GM21526 (cell line): ENCODE measurements at regions not wholly inside any gene's neighbourhood (a gene's known extent, or its start where the extent isn't known, plus 50 kb on each side); places are given as distances from the start of the nearest gene placed in this dataset.
"Not testable (repeated sequence)": the region's sequence is repeated elsewhere in the genome, so short reads cannot be mapped to it uniquely, and the experiment has no call there.

ENCODE experiments used
- ATAC-seq: cut with Tn5 transposase; IDR thresholded peaks from one replicate; pipeline ENCODE4 v1.9.1; 2021; ENCODE audit warnings: moderate library complexity; ENCODE audit not compliant: unreplicated experiment, low FRiP score

DNA sequence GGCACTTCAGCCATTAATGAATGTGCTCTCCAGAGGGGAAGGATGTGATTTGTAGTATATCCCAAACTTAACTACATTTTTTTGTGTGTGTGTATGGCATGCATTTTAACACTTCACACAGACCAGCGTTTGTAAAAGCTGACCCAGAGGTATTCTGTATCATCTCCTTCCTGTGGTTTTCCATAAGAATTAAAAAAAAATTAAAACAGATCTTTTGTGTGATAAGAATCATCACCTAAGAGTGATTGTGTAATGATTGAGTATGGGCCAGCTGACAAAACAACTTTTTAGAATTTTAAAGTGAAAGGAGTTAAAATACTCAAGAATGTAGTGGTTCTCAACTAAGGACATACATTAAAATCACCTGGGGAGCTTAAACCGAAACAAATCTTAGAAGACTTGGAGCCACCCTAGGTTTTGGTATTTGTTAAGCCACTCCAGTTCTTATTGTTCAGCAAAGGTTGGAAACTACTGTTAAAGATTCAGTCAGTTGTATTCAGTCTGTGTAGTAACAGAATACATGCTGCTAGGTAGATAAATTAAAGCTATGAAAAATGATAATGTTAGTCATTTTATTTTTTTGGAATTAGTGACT, 120.1 kb downstream of the HAUS1 start:
- ATAC-seq, result no peak

DNA sequence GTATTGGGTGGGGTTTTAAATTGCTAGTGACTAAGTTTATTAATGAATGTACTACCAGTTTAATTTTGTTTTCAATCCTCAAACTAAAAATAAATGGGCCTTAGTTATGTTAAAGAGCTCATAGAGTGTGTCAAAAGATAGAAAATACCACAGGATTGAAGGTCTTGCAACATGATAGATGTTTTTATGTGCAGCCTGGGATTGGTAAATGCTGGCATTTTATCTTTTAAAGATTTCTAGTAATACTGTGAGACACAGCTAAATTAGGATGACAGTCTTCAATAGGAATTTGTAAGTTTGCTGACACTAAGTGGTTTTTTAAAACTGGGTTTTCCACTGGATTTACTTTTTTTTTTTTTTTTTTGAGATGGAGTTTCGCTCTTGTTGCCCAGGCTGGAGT, 122.3 kb downstream of the HAUS1 start:
- no peak for ATAC-seq

DNA sequence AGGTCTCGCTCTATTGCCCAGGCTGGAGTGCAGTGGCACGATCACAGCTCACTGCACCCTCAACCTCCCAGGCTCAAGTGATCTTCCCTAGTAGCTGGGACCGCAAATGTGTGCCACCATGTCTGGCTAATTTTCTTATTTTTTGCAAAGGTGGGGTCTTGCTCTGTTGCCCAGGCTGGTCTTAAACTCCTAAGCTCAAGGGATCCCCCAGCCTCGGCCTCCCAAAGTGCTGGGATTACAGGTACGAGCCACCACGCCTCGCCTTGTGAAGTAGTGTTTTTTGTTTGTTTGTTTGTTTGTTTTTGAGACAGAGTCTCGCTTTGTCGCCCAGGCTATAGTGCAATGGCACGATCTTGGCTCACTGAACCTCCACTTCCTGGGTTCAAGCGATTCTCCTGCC, 125.5 kb downstream of the HAUS1 start:
- not testable (repeated sequence) for ATAC-seq

DNA sequence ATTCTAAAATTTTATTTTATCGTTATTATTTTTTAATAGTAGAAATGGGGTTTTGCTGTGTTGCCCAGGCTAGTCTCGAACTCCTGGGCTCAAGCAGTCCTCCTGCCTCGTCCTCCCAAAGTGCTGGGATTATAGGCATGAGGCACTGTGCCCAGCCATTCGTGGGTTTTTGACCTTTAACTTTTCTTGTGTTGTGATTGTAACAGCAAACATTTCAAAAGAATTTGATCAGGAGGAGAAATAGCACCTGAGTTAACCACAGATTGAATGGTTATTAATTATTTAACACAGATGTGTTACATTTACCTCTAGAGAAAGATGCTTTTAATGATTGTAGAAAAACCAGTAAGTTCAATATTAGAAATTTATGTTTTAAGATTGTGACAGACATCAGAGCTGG, 132.0 kb downstream of the HAUS1 start:
- no peak for ATAC-seq

DNA sequence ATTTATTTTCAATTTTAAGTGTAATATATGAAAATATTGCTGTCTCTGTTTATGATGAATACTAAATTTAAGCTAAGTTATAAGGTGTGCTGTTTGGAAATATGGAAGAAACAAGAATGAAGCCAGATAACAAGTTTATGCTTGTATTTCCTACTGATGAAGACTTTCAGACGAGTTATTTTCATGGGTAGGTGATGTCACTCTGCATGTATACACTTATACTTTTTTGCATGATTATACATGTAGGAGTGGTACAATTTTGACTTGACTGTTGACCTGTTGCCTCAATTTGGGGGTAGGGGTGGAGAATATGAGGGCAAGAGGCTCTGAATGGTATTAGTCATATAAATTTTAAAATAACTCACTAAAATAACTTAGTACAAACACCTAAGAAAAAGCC, 133.7 kb downstream of the HAUS1 start:
- ATAC-seq, result no peak

DNA sequence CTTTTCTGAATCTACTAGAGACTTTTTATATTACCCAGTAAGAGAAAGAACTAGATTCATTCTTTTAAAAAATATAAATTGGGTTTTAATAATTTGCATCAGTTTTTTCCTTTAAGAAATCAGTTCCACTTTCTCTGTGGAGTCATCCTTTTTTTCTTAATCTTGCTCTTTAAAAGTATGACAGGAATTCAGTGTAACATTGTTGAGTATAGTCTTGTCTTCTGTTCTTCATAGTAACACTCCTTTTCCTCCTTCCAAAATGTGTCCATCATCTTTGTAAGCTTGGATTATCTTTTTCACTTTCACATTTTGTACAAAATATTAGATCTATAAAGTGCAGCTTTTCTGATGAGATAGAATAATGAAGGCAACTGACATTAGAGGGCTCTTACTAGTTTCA, 135.4 kb downstream of the HAUS1 start:
- ATAC-seq, result no peak

DNA sequence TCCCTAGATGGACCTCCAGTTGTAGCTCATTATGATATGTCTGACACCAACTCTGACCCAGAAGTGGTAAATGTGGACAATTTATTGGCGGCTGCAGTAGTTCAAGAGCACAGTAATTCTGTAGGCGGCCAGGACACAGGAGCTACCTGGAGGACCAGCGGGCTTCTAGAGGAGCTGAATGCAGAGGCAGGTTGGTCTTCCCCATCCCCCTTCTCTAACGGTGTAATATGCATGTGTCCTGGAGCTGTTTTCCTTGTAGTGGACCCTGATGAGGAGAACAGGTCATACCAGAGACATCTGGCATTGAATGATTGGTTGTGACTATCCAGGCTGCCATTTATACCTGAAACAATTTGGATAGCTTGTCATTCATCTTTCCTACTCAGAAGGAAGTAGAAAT, 135.8 kb downstream of the HAUS1 start:
- ATAC-seq, result no peak

DNA sequence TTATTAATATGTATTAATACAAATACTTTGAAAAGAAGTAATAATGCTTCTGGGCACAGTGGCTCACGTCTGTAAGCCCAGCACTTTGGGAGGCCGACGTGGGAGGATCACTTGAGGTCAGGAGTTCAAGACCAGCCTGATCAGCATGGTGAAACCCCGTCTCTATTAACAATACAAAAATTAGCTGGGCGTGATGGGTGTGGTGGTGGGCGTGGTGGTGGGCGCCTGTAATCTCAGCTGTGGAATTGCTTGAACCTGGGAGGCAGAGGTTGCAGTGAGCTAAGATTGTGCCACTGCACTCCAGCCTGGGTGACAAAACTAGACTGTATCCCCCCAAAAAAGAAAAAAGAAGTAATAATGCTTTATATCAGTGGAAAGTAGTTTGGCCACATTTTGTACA, 137.2 kb downstream of the HAUS1 start:
- not testable (repeated sequence) for ATAC-seq

DNA sequence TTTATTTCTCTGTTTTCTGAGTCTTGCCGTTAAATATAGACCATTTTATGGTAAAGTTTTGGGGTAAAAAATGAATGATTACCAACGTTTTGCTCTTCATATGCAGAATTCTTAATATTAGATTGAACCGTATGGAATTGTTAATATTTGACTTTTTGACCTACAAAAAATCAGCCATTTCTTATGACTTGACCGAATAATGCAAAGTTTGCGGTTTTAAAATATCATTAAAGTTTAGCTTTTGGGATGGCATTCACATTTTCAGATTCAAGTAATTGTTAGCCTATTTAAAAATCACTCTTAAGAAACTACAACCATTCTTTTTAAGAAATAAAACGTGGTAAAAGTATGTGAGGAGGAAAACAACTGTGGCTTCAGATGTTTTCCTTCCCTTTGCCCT, 138.0 kb downstream of the HAUS1 start:
- no peak for ATAC-seq

DNA sequence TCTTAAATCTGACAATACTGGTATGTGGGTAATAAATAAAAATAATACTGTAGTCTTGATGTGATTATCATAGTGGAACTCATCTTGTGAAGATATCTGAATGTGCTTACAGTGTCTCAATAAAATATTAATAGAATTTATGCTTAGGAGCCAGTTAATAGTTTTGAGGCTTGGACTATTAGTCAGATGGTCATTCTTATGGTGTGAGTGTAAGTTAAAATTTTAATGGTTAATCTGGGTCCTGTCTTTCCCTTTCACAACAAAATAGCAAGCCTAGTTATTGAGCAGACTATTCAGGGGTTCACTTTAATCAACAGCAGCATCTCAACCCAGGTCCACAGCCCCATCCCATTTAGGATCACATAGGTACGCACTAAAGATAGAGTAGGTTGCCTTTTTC, 138.9 kb downstream of the HAUS1 start:
- ATAC-seq, result no peak

DNA sequence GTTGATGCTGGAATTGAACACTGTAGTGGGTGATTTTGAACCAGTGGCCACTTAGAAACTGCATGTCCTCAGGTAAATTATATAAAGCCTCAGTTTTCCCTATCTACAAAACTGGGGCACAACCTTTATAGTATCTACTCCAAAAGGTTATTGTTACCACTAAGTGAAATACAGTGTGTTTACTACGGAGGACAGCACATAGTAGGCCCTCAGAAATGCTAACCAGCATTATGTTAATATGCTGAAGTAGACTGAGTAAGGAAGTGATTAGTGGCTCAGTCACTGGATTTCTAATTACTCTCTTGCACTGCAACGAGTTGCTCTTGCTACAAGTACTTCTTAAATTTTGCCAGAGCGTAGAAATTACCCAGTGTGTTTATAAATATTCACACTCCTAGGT, 139.5 kb downstream of the HAUS1 start:
- no peak for ATAC-seq

DNA sequence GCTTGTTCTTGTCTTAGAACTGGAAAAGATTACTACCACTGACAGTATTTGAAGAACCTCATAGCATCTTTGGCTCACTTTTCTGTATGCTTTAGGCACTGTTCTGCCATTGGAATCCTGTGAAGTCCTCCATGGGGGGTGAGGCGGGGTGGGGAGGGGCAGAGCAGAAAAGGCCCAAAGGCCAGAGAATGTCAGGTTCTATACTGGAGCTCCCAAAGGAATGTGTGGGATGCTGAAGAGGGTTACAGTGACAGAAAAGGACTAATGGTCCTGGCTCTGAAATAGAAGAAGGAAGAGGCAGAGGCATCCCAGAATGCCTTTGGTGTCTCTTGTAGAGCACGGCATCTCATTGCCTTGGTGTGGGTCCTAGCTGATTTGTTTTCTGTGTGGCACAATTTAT, 141.9 kb downstream of the HAUS1 start:
- no peak for ATAC-seq

DNA sequence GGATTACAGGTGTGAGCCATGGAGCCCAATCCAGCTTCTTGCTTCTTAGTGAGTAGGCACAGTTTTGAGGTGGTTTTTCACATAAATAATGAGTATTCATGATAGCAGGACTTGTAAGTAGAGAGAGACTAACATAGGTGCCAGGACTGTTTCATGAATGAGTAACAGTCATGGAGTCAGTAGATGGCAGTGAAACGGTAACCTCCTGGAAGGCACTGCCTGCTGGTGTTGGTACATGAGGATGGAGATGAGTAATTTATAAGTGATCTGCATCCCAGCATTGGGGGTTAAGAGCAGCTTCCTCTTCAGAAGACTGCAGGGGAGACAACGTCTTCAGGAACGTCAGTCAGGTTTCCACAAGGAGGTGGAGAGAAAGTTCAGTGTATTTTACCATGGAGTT, 143.8 kb downstream of the HAUS1 start:
- no peak for ATAC-seq

DNA sequence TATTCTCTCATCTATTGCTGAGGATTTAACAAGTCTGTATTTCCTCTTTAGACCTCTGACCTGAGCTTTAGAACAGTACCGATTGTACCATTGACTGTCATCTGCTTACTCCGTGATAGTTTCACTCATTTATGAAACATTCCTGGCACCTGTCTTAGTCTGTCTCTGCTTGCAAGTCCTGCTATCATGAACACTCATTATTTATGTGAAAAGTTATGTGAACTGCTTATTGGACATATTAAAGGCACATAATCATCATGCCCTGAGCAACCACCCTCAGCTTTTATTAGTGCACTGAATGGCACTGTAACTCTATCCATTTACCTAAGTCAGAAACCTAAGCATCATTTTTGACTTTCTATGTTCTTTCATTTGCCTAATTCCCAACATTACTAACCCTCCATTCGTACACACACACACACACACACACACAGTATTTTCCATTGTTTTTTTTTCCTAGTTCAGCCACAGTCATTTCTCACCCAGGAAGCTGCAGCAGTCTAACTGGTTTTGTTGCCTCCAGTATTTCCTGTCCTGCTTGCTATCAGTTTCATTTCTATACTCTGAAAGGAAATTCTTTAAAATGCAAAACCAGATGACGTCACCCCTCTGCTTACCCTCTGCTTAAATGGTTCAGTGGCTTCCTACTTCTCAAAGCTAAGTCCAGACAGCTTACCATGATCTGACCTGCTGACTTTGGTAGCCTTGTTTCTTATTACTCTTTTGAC, 146.1 kb downstream of the HAUS1 start:
- peak; percentile 95 for ATAC-seq

DNA sequence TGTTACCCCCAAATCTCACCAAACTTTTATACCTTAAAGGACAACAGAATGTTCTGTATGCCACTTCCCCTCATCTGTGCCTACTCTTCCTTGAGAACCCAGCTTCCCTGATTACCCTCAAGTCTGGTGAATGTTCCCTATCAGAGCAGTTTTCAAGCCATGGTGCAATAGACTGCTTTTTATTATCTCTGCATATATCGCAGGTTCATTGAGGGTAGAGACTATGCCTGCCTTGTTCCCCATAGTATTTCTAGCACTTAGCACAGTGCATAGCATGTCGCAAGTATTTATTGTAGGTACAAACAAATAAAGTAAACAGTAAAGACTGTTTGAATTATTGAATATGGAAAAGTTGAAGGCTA, 146.6 kb downstream of the HAUS1 start:
- ATAC-seq, result no peak

DNA sequence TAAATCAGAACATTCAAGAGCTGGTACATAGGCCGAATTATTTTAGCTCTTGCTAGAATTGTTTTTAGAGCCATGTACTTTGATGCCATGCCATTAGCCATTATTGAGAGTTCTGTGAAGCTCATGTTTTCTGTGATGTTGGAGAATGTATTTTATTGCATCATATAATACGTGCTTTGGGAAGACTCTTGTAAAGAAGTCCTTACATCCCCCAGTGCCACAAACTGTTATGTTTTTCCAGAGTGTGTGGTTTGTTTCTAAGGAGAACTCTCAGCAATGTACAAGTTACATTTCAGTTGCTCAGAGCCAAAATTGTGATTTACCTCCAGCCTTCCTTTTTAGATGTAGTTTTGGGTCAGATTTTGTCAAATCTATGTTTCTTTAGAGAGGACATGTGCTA, 148.6 kb downstream of the HAUS1 start:
- no peak for ATAC-seq

DNA sequence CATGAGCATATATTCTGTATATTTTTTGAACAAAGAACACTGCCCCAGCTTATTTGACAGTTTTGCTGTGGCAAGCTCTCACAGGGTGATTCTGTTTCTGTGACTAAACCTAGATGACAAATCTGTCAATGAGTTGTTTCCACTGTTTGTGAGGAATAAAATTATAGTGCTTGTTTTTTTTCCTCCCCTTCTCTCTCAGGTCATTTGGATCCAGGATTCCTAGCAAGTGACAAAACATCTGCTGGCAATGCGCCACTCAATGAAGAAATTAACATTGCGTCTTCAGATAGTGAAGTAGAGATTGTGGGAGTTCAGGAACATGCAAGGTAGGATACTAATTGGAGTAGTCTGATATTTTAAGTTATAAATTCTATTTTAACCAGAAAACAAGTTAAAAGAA, 149.3 kb downstream of the HAUS1 start:
- ATAC-seq, result no peak

DNA sequence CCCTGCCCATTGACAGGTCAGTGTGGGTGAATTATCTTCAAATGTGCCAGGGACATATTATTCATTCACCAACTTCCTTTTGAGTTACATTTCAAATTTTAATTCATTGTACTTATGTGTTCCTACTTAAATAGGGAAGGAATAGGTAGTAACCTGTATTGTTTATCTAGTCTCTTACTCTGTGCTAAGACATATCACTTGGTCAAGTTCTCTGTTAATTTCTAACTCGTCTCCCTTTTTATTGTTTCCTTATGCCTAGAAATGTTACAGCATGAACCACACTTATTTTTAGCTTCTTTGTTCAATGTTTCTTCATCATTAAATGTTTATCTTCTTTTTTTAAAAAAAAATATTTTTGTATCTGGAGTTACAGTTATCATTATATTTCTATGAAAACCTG, 151.9 kb downstream of the HAUS1 start:
- ATAC-seq, result no peak

DNA sequence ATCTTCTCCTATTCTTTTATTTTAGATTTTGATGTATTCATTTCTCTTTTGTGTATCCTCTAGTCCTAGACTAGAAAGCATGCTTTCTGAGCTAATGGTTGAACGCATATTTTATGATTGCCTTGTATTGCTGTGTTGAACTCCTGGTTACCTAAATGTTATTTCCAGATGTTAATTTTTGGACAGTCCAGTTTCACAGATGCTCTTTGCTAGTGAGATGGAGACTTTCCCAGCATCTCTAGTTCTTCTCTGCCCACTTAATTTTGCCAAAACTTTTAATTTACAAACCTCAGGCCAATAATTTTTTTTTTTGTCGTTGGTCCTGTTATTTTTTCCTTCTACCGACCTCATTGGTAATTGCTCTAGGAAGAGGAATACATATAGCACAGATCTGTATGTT, 153.2 kb downstream of the HAUS1 start:
- ATAC-seq, result no peak

DNA sequence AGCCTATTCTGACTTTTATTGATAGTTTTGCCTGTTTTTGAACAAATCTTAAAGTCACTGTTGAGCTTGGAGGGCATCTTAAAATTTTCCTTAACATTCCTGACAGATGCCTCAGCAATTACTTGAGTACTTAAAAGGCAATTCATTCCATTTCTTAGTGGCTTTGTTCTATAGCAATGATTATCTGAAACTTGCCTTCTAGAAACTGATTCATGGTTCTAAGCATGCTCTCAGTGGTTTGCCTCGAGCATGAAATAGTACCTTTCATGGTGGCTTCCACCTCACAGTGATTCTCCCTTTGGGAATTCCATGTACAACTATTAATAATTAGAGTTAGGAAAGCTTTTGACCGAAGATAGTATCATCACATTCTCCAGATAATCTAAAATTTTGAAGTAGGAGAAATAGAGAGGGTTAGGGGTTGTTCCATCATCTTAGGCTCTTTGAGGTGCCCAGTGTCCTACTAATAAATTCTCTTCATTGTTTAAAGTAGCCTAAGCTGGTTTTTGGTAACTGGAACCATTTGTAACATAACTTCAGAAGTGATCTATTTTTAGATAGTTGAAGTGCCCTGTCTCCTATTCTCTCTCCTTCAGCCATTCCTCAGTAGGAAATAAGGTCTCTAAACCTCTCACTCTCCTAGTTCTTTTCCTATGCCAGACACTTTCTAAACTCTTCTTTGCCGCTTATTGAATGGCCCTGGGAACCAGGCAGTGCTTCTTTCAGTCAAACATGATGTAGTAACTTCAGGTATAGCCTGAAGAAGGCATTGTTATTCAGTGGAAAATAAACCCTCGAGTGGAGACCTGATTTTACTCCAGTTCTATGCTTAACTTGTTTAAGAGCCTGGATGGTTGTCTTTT, 156.1 kb downstream of the HAUS1 start:
- no peak for ATAC-seq

DNA sequence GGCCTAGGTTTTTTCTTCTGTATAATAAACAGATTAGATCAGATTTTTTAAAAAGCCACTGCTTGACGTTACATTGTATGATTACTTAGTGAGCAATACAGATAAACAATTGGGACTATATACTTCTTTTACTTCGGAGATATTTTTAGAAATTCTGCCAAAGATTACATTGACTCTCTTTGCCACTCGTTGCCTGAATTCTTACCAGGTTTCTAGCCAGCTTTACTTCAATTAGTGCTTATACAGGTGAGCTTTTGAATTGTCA, 156.6 kb downstream of the HAUS1 start:
- ATAC-seq, result no peak

DNA sequence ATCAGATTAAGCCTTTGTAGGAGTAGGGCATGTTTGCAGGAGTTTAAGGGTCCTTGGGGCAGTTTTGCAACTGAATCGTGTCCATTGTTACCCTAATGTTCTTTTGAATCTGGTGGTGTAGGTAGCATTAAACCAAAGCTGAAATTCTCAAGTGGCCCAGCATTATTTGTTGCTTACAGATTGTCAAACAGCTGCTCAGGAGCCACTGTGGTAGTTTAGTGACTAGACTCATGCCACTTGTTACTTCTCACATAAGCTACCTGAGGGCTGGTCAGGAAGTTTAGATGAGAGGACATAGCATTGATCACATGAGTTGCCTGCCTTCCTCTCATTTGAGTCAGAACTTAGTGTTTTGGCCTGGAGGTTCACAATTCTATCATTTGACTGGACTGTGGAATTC, 157.6 kb downstream of the HAUS1 start:
- no peak for ATAC-seq
